Suprapubic skin (tissue), 4 donors: ENCODE measurements at regions not wholly inside any gene's neighbourhood (a gene's known extent, or its start where the extent isn't known, plus 50 kb on each side); places are given as distances from the start of the nearest gene placed in this dataset.

ENCODE experiments used
- CTCF ChIP-seq, 2 donors: fragments of 200-600 bp in 1 of 2; fragments of 450-650 bp in 1 of 2; sonication (generic) in 1 of 2; IDR thresholded peaks; one replicate each; pipeline ENCODE4 v1.5.1; 2016 to 2019; ENCODE audit warnings: antibody characterized with exemption in 2 of 2, mild to moderate bottlenecking in 1 of 2, moderate library complexity in 1 of 2
- EP300 ChIP-seq: sonication (generic); formaldehyde crosslinking; IDR thresholded peaks from one replicate; pipeline ENCODE4 v1.6.1; 2017; ENCODE audit warnings: antibody characterized with exemption
- POLR2AphosphoS5 ChIP-seq, 3 donors: sonication (generic); formaldehyde crosslinking; IDR thresholded peaks; one replicate each; pipeline ENCODE4 v1.6.1; 2017; ENCODE audit warnings: antibody characterized with exemption in 3 of 3

GRCh38 chr2:37493425-37493824, 149.0 kb downstream of the QPCT start:
- TF ChIP-seq EP300 (no peak), CTCF (IDR thresholded peaks at IDR 0.05) (no peak), POLR2AphosphoS5 (IDR thresholded peaks at IDR 0.05) (no peak)
